Mesendoderm (in vitro differentiated cells): ENCODE measurements at regions not wholly inside any gene's neighbourhood (a gene's known extent, or its start where the extent isn't known, plus 50 kb on each side); places are given as distances from the start of the nearest gene placed in this dataset.

ENCODE experiments used
- DNase-seq: peaks from one replicate; pipeline ENCODE4 v3.0.0; 2013
- H2AK5ac ChIP-seq: 2 replicates; pipeline ENCODE4 v1.6.1; 2013; ENCODE audit warnings: low read length, inconsistent platforms
- H2BK120ac ChIP-seq: 2 replicates; pipeline ENCODE4 v1.6.1; 2013; ENCODE audit warnings: low read depth, mild to moderate bottlenecking, low read length, moderate library complexity, mixed read lengths
- H2BK15ac ChIP-seq: replicated peaks from 2 replicates; pipeline ENCODE4 v1.6.1; 2013; ENCODE audit warnings: low read depth, mild to moderate bottlenecking, moderate library complexity
- H2BK5ac ChIP-seq: 2 replicates; pipeline ENCODE4 v1.6.1; 2013; ENCODE audit warnings: low read length, inconsistent platforms
- H3K18ac ChIP-seq: 2 replicates; pipeline ENCODE4 v1.6.1; 2013; ENCODE audit warnings: mild to moderate bottlenecking, low read length, mixed read lengths
- H3K23ac ChIP-seq: one replicate; pipeline ENCODE4 v1.6.1; 2013; ENCODE audit warnings: low read length
- H3K27ac ChIP-seq: 2 replicates; pipeline ENCODE4 v1.5.1; 2013; ENCODE audit warnings: low read depth, mild to moderate bottlenecking, inconsistent platforms, low read length, moderate library complexity
- H3K27me3 ChIP-seq: 2 replicates; pipeline ENCODE4 v1.6.1; 2013; ENCODE audit warnings: low read length, control low read depth, mild to moderate bottlenecking, inconsistent platforms; ENCODE audit not compliant: insufficient read depth, poor library complexity
- H3K36me3 ChIP-seq: 2 replicates; pipeline ENCODE4 v1.6.1; 2013; ENCODE audit warnings: low read length, inconsistent platforms; ENCODE audit not compliant: control insufficient read depth, insufficient read depth
- H3K4ac ChIP-seq: one replicate; pipeline ENCODE4 v1.6.1; 2013; ENCODE audit warnings: low read depth, mild to moderate bottlenecking, low read length, moderate library complexity
- H3K4me1 ChIP-seq: 2 replicates; pipeline ENCODE4 v1.6.1; 2013; ENCODE audit warnings: low read depth, low read length, inconsistent platforms; ENCODE audit not compliant: control insufficient read depth
- H3K4me2 ChIP-seq: 2 replicates; pipeline ENCODE4 v1.6.1; 2013; ENCODE audit warnings: low read length
- H3K4me3 ChIP-seq: 2 replicates; pipeline ENCODE4 v1.5.1; 2013; ENCODE audit warnings: mild to moderate bottlenecking, low read length
- H3K56ac ChIP-seq: one replicate; pipeline ENCODE4 v1.6.1; 2013; ENCODE audit warnings: low read length
- H3K79me1 ChIP-seq: 2 replicates; pipeline ENCODE4 v1.6.1; 2013; ENCODE audit warnings: low read length, inconsistent platforms
- H3K79me2 ChIP-seq: 2 replicates; pipeline ENCODE4 v1.6.1; 2013; ENCODE audit warnings: mild to moderate bottlenecking, low read length; ENCODE audit not compliant: control insufficient read depth, insufficient read depth
- H3K9ac ChIP-seq: 2 replicates; pipeline ENCODE4 v1.6.1; 2013; ENCODE audit warnings: low read length, inconsistent platforms
- H4K5ac ChIP-seq: one replicate; pipeline ENCODE4 v1.6.1; 2013; ENCODE audit warnings: low read length
- H4K8ac ChIP-seq: one replicate; pipeline ENCODE4 v1.6.1; 2013; ENCODE audit warnings: low read depth, mild to moderate bottlenecking, control low read depth, low read length, moderate library complexity
- WGBS: extraction: QIAGEN DNeasy Blood & Tissue Kit; methylation state at CpG from one replicate; pipeline ENCODE4 v1.1.7; 2013; ENCODE audit warnings: low lambda C conversion rate, missing lambda C conversion rate; ENCODE audit not compliant: insufficient coverage; ENCODE audit errors: extremely low coverage; 5-methylcytosine and 5-hydroxymethylcytosine counted together

DNA sequence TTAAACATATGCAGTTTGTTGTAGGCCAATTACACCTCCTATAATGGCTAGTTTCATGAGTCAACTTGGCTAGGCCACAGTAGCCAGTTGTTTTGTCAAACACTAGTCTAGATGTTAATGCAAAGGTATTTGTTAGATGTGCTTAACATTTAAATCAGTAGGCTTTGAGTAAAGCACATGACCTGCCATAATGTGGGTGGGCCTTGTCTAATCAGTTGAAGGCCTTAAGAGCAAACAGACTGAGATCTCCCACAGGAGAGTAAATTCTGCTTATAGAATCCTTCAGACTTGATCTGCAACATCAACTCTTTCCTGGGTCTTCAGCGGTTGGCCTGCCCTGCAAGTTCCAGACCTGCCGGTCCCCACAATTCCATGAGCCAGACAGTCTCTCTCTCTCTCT lies 1345.9 kb downstream of the BRD1 start:
- no peak overlapping the region for H4K8ac ChIP-seq
- H4K5ac ChIP-seq = no peak overlapping the region
- H3K56ac ChIP-seq = no peak overlapping the region
- no peak overlapping the region for H3K23ac ChIP-seq
- H3K27me3 ChIP-seq = no peaks in the 10 kb centered on the region
- no peaks in the 10 kb centered on the region for H3K79me1 ChIP-seq
- no peak overlapping the region for H3K4me2 ChIP-seq
- H2AK5ac ChIP-seq = no peak overlapping the region
- H3K79me2 ChIP-seq = no peaks in the 10 kb centered on the region
- no peak overlapping the region for H3K9ac ChIP-seq
- no peaks in the 10 kb centered on the region for H3K4me1 ChIP-seq
- H2BK15ac ChIP-seq = no peak overlapping the region
- no peak overlapping the region for H2BK120ac ChIP-seq
- H3K4me3 ChIP-seq = no peak overlapping the region
- no peaks in the 10 kb centered on the region for H3K36me3 ChIP-seq
- no peak overlapping the region for H3K27ac ChIP-seq
- no peak overlapping the region for H3K18ac ChIP-seq
- no peak overlapping the region for H3K4ac ChIP-seq
- no peak for DNase-seq
- WGBS = no CpG with 5 or more reads among the region's 2 CpGs
- H2BK5ac ChIP-seq = no peak overlapping the region

DNA sequence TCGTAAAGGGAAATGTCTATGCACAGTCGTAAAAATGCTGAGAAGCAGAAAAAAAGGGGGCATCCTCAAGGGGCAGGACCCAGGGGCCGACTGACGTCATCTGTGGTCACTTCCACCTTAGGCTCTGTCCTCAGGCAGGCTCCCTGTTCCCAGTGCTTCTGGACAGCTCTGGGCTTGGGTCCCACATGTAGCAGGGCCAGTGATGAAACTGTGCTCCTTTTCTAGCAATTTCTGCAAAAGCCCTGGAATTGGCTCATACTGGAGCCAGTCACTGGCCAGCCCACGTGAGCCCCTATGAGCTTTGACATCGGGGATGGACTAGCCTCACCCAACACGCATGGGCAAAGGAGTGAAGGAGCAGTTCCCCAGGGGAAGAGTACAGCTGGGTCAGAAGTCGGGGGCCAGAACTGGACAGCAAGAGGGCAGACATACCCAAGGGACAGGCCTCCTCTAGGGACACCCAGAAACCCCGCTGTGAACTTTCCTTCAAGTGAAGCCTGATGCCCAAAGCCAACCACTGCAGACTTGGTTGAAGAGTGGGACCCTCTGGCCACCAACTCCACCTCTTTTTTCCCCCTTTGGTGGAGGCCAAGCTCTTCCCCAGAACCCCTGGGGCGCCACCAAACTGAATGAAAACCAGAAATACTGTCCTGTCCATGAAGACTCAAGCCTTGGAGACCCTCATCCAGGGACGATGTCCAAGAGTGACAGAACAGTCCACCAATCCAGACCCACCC lies 1349.0 kb downstream of the BRD1 start:
- no CpG with 5 or more reads among the region's 11 CpGs for WGBS
- DNase-seq = no peak
- no peak overlapping the region for H3K18ac ChIP-seq
- H3K36me3 ChIP-seq = no peaks in the 10 kb centered on the region
- H3K56ac ChIP-seq = no peak overlapping the region
- H2BK120ac ChIP-seq = no peak overlapping the region
- no peak overlapping the region for H4K8ac ChIP-seq
- no peak overlapping the region for H3K4me3 ChIP-seq
- H3K79me1 ChIP-seq = no peaks in the 10 kb centered on the region
- no peaks in the 10 kb centered on the region for H3K79me2 ChIP-seq
- no peak overlapping the region for H4K5ac ChIP-seq
- no peak overlapping the region for H3K27ac ChIP-seq
- no peaks in the 10 kb centered on the region for H3K27me3 ChIP-seq
- H3K9ac ChIP-seq = no peak overlapping the region
- H2BK5ac ChIP-seq = no peak overlapping the region
- no peak overlapping the region for H3K4ac ChIP-seq
- no peak overlapping the region for H3K4me2 ChIP-seq
- no peak overlapping the region for H2BK15ac ChIP-seq
- no peak overlapping the region for H2AK5ac ChIP-seq
- H3K4me1 ChIP-seq = no peaks in the 10 kb centered on the region
- no peak overlapping the region for H3K23ac ChIP-seq

DNA sequence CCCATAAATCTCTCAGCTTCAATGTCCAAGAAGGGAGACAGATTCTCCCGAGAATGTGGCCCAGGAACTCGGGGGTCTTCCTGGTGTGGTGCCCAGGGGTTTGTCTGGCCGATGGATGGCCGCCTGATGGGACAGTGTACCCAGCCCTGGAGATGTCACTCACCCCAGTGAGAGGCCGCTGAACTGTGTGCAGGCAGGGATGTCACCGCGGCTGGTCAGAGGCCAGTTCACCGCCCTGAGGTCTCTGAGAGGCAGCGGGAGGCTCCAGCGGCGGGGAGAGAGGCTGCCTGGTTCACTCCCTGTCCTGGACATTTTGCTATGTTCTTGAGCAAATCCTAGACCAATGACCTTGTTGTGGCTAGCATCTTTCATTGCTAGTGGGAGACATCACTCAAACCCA lies 1349.5 kb downstream of the BRD1 start:
- Histone ChIP-seq H3K9ac (no peak overlapping the region), H3K79me1 (no peaks in the 10 kb centered on the region), H3K27ac (no peak overlapping the region), H3K23ac (no peak overlapping the region), H3K56ac (no peak overlapping the region), H3K4me1 (no peaks in the 10 kb centered on the region), H2AK5ac (no peak overlapping the region), H3K18ac (no peak overlapping the region), H2BK5ac (no peak overlapping the region), H3K4me2 (no peak overlapping the region), H2BK15ac (no peak overlapping the region), H3K36me3 (no peaks in the 10 kb centered on the region), H3K4me3 (no peak overlapping the region), H3K4ac (no peak overlapping the region), H4K5ac (no peak overlapping the region), H2BK120ac (no peak overlapping the region), H3K79me2 (no peaks in the 10 kb centered on the region), H4K8ac (no peak overlapping the region), H3K27me3 (no peaks in the 10 kb centered on the region)
- WGBS = no CpG with 5 or more reads among the region's 11 CpGs
- no peak for DNase-seq

DNA sequence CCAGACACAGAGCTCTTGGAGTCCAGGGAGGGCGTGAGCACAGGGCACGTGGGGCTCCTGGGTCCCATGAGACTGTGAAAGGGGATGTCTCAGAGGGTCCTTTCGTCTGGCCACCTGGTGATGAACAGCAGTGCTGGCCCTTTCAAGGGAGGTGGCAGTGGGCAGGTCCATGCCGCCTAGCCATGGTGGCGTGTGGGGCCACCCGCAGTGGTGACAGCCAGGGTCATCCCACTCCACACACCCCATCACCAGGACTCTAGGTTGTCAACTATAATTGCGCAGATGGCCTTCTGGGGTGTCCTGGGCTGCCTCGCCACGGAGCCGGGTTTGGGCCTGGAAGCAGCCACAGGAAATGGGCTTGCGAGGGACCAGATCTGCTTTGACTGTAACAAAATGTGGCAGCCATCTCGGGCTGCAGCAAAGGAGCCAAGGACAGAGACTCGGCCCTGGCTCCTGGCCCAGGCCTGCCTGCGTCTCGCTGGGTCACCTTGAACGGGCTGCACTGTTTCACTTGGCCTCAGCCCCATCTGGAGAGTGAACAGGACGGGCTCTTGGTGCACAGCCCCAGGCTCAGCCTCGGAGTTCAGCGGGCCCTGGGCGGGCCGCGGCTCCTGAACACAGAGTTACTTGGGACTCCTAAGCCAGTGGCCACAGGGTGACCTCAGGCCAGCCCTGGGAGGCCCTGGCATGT lies 1350.5 kb downstream of the BRD1 start:
- no CpG with 5 or more reads among the region's 22 CpGs for WGBS
- no peak overlapping the region for H3K4me3 ChIP-seq
- no peak overlapping the region for H3K4ac ChIP-seq
- no peak overlapping the region for H2BK120ac ChIP-seq
- no peaks in the 10 kb centered on the region for H3K4me1 ChIP-seq
- H3K9ac ChIP-seq = no peak overlapping the region
- H3K79me2 ChIP-seq = no peaks in the 10 kb centered on the region
- H3K23ac ChIP-seq = no peak overlapping the region
- H3K18ac ChIP-seq = no peak overlapping the region
- H2AK5ac ChIP-seq = no peak overlapping the region
- DNase-seq = no peak
- H4K5ac ChIP-seq = no peak overlapping the region
- H3K79me1 ChIP-seq = no peaks in the 10 kb centered on the region
- no peaks in the 10 kb centered on the region for H3K27me3 ChIP-seq
- H4K8ac ChIP-seq = no peak overlapping the region
- H3K4me2 ChIP-seq = no peak overlapping the region
- H3K27ac ChIP-seq = no peak overlapping the region
- no peak overlapping the region for H2BK5ac ChIP-seq
- no peak overlapping the region for H2BK15ac ChIP-seq
- H3K56ac ChIP-seq = no peak overlapping the region
- H3K36me3 ChIP-seq = no peaks in the 10 kb centered on the region

DNA sequence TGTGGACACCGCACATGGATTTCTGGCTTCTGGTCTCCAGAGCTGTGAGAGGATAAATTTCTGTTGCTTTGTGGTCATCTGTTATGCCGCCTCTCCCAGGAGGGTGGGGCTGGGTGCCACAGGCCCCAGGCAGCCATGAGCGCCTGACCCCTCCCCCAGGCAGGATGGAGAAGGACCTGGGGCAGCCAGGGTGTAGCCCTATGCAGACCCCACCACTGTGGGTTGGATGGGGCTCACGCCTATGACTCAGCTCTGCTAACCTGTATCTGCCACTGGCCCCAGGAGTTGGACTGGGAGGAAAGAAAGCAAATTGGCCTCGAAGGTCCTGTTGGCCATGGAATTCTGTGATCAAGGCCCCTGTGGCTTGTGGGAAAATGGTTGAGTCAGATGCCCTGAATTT lies 1351.1 kb downstream of the BRD1 start:
- H3K4me1 ChIP-seq = no peaks in the 10 kb centered on the region
- no peak overlapping the region for H2BK5ac ChIP-seq
- no peak overlapping the region for H3K27ac ChIP-seq
- no peak overlapping the region for H4K8ac ChIP-seq
- H3K27me3 ChIP-seq = no peaks in the 10 kb centered on the region
- no peak overlapping the region for H2AK5ac ChIP-seq
- DNase-seq = no peak
- no peak overlapping the region for H4K5ac ChIP-seq
- no peaks in the 10 kb centered on the region for H3K36me3 ChIP-seq
- no peak overlapping the region for H2BK15ac ChIP-seq
- no peak overlapping the region for H3K4ac ChIP-seq
- H3K56ac ChIP-seq = no peak overlapping the region
- no peaks in the 10 kb centered on the region for H3K79me1 ChIP-seq
- H3K9ac ChIP-seq = no peak overlapping the region
- no CpG with 5 or more reads among the region's 5 CpGs for WGBS
- no peaks in the 10 kb centered on the region for H3K79me2 ChIP-seq
- no peak overlapping the region for H3K23ac ChIP-seq
- no peak overlapping the region for H3K4me2 ChIP-seq
- H2BK120ac ChIP-seq = no peak overlapping the region
- no peak overlapping the region for H3K4me3 ChIP-seq
- no peak overlapping the region for H3K18ac ChIP-seq
